Neural cell (in vitro differentiated cells): ENCODE measurements at regions not wholly inside any gene's neighbourhood (a gene's known extent, or its start where the extent isn't known, plus 50 kb on each side); places are given as distances from the start of the nearest gene placed in this dataset.

ENCODE experiments used
- H2AFZ ChIP-seq: fragments of 200-600, 300-800 bp; sonication (generic), shearing (Covaris generic); 2 replicates; pipeline ENCODE4 v1.6.0; 2014; ENCODE audit warnings: low read depth, mild to moderate bottlenecking, antibody characterized with exemption, low read length, moderate library complexity
- H3F3A ChIP-seq: fragments of 200-600 bp; shearing (Covaris generic); 2 replicates; pipeline ENCODE4 v1.6.1; 2016; ENCODE audit warnings: mild to moderate bottlenecking, moderate library complexity, mixed read lengths, antibody characterized with exemption, low read length; ENCODE audit not compliant: insufficient read depth, poor library complexity, severe bottlenecking
- H3K27ac ChIP-seq: fragments of 200-600, 300-800 bp; sonication (generic), shearing (Covaris generic); 2 replicates; pipeline ENCODE4 v1.5.1; 2014; ENCODE audit warnings: mild to moderate bottlenecking, low read length, moderate library complexity
- H3K27me3 ChIP-seq: fragments of 300-800, 200-600 bp; sonication (generic), shearing (Covaris generic); 2 replicates; pipeline ENCODE4 v1.6.0; 2014; ENCODE audit warnings: mild to moderate bottlenecking, low read depth, low read length, moderate library complexity; ENCODE audit not compliant: insufficient read depth
- H3K36me3 ChIP-seq: fragments of 300-800, 200-600 bp; sonication (generic), shearing (Covaris generic); 2 replicates; pipeline ENCODE4 v1.5.1; 2014; ENCODE audit warnings: mild to moderate bottlenecking, antibody characterized with exemption, low read length, moderate library complexity; ENCODE audit not compliant: insufficient read depth
- H3K4me2 ChIP-seq: fragments of 300-800, 200-600 bp; sonication (generic), shearing (Covaris generic); 2 replicates; pipeline ENCODE4 v1.6.0; 2014; ENCODE audit warnings: mild to moderate bottlenecking, low read length
- H3K4me3 ChIP-seq: fragments of 300-800, 200-600 bp; sonication (generic), shearing (Covaris generic); 2 replicates; pipeline ENCODE4 v1.5.1; 2014; ENCODE audit warnings: mild to moderate bottlenecking, low read length, moderate library complexity
- H3K79me2 ChIP-seq: fragments of 200-600 bp; shearing (Covaris generic); replicated peaks from 2 replicates; pipeline ENCODE4 v1.6.0; 2014; ENCODE audit warnings: mild to moderate bottlenecking, low read length, moderate library complexity; ENCODE audit not compliant: insufficient read depth
- H3K9ac ChIP-seq: fragments of 300-800, 200-600 bp; sonication (generic), shearing (Covaris generic); 2 replicates; pipeline ENCODE4 v1.6.1; 2016; ENCODE audit warnings: mild to moderate bottlenecking, low read length, mixed read lengths
- H3K9me2 ChIP-seq: fragments of 200-600 bp; shearing (Covaris generic); 2 replicates; pipeline ENCODE4 v1.6.1; 2016; ENCODE audit warnings: mild to moderate bottlenecking, low read length, mixed read lengths; ENCODE audit not compliant: insufficient read depth
- H3K9me3 ChIP-seq: fragments of 200-600, 300-800 bp; sonication (generic), shearing (Covaris generic); 2 replicates; pipeline ENCODE4 v1.6.1; 2016; ENCODE audit warnings: mild to moderate bottlenecking, mixed run types, low read length, moderate library complexity, mixed read lengths
- H4K20me1 ChIP-seq: fragments of 200-600 bp; shearing (Covaris generic); 2 replicates; pipeline ENCODE4 v1.6.1; 2016; ENCODE audit warnings: mild to moderate bottlenecking, mixed run types; ENCODE audit not compliant: insufficient read depth
- EP300 ChIP-seq: fragments of 450-650 bp; conservative IDR thresholded peaks from 2 replicates; pipeline ENCODE4 v1.6.1; 2014; ENCODE audit warnings: antibody characterized with exemption, mild to moderate bottlenecking, moderate library complexity; ENCODE audit not compliant: poor library complexity, severe bottlenecking
- EZH2 ChIP-seq: fragments of 200-600, 300-800 bp; shearing (Covaris generic), sonication (generic); IDR thresholded peaks from 2 replicates; pipeline ENCODE4 v1.6.1; 2014; ENCODE audit warnings: antibody characterized with exemption, low read length, borderline replicate concordance, mild to moderate bottlenecking; ENCODE audit not compliant: insufficient read depth, poor library complexity, severe bottlenecking
- MXI1 ChIP-seq: fragments of 450-650 bp; conservative IDR thresholded peaks from 2 replicates; pipeline ENCODE4 v1.6.1; 2014; ENCODE audit warnings: antibody characterized with exemption, mild to moderate bottlenecking; ENCODE audit not compliant: poor library complexity, severe bottlenecking
- POLR2AphosphoS5 ChIP-seq: IDR thresholded peaks from 2 replicates; pipeline ENCODE4 v1.6.1; 2012
- RAD21 ChIP-seq: fragments of 450-650 bp; conservative IDR thresholded peaks from 2 replicates; pipeline ENCODE4 v1.6.1; 2014; ENCODE audit warnings: antibody characterized with exemption, mild to moderate bottlenecking, moderate library complexity
- REST ChIP-seq: IDR thresholded peaks from 2 replicates; pipeline ENCODE4 v1.6.1; 2012; ENCODE audit warnings: borderline replicate concordance
- SMC3 ChIP-seq: fragments of 450-650 bp; conservative IDR thresholded peaks from 2 replicates; pipeline ENCODE4 v1.6.1; 2014; ENCODE audit warnings: antibody characterized with exemption, mild to moderate bottlenecking, moderate library complexity; ENCODE audit not compliant: poor library complexity
- TAF1 ChIP-seq: IDR thresholded peaks from 2 replicates; pipeline ENCODE4 v1.6.1; 2012; ENCODE audit warnings: low read depth
- TF ChIP-seq, protein P1 (sequence below): fragments of 450-650 bp; IDR thresholded peaks from 2 replicates; pipeline ENCODE4 v1.5.1; 2014; ENCODE audit warnings: antibody characterized with exemption, mild to moderate bottlenecking, moderate library complexity; ENCODE audit not compliant: poor library complexity, severe bottlenecking

GRCh38 chr2:228840113-228840742, 430.9 kb downstream of the PID1 start:
- Histone ChIP-seq H3K9ac (no peak overlapping the region), H2AFZ (no peak overlapping the region), H3K27ac (no peak overlapping the region), H3K9me3 (no peaks in the 10 kb centered on the region), H3K79me2 (no peaks in the 10 kb centered on the region), H3K27me3 (no peaks in the 10 kb centered on the region), H3K9me2 (no peaks in the 10 kb centered on the region), H3K36me3 (no peaks in the 10 kb centered on the region), H3K4me2 (no peak overlapping the region), H4K20me1 (no peaks in the 10 kb centered on the region), H3F3A (no peaks in the 10 kb centered on the region), H3K4me3 (no peak overlapping the region)
- TF ChIP-seq EZH2 (no peak), TAF1 (no peak), SMC3 (no peak), POLR2AphosphoS5 (no peak), EP300 (no peak), MXI1 (no peak), RAD21 (no peak), REST (no peak)
- TF ChIP-seq, protein P1, sequence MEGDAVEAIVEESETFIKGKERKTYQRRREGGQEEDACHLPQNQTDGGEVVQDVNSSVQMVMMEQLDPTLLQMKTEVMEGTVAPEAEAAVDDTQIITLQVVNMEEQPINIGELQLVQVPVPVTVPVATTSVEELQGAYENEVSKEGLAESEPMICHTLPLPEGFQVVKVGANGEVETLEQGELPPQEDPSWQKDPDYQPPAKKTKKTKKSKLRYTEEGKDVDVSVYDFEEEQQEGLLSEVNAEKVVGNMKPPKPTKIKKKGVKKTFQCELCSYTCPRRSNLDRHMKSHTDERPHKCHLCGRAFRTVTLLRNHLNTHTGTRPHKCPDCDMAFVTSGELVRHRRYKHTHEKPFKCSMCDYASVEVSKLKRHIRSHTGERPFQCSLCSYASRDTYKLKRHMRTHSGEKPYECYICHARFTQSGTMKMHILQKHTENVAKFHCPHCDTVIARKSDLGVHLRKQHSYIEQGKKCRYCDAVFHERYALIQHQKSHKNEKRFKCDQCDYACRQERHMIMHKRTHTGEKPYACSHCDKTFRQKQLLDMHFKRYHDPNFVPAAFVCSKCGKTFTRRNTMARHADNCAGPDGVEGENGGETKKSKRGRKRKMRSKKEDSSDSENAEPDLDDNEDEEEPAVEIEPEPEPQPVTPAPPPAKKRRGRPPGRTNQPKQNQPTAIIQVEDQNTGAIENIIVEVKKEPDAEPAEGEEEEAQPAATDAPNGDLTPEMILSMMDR = no peak

DNA sequence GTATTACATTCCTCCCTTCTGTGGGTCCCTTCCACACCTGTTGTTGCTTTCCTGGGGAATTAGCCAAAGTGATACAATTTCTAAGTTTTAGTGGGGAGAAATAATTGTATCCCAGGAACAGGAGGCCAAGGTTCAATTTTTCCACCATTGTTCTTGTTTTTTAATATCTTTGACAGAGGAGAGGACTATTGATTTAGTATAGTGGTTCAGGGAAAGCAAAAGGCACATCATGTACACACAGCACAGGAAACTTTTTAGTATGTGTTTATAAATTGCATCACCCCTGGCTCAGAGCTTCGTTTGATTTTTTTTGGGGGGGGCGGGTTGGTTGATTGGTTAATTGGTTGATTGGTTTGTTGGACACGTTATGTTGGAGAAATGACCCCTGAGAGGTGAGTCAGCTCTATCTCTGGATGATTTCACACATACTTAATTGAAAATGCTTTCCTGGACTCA, 431.6 kb downstream of the PID1 start:
- H3K4me2 ChIP-seq = no peak overlapping the region
- H2AFZ ChIP-seq = no peak overlapping the region
- no peaks in the 10 kb centered on the region for H4K20me1 ChIP-seq
- no peaks in the 10 kb centered on the region for H3K9me2 ChIP-seq
- no peaks in the 10 kb centered on the region for H3K36me3 ChIP-seq
- no peaks in the 10 kb centered on the region for H3K9me3 ChIP-seq
- no peak overlapping the region for H3K4me3 ChIP-seq
- TF ChIP-seq MXI1 = no peak
- TF ChIP-seq POLR2AphosphoS5 = no peak
- TF ChIP-seq REST = no peak
- TF ChIP-seq RAD21 = no peak
- TF ChIP-seq, protein P1 = no peak
- no peak for TF ChIP-seq EZH2
- no peak for TF ChIP-seq TAF1
- no peak for TF ChIP-seq EP300
- TF ChIP-seq SMC3 = no peak
- no peak overlapping the region for H3K27ac ChIP-seq
- H3K27me3 ChIP-seq = no peaks in the 10 kb centered on the region
- no peak overlapping the region for H3K9ac ChIP-seq
- H3K79me2 ChIP-seq = no peaks in the 10 kb centered on the region
- H3F3A ChIP-seq = no peaks in the 10 kb centered on the region
